ENCODE measurements at regions not wholly inside any gene's neighbourhood (a gene's known extent, or its start where the extent isn't known, plus 50 kb on each side); places are given as distances from the start of the nearest gene placed in this dataset.

- no peak for DNase-seq (ENCODE audit: low read depth in 2 of 2)
These were observed 153.7 kb upstream of the KCTD1 start for GRCh38 chr18:26702086-26702485.

GRCh38 chr18:26700728-26701127 lies 152.4 kb upstream of the KCTD1 start:
- DNase-seq (ENCODE audit: low read depth in 2 of 2) = no peak

GRCh38 chr18:26700201-26700600 lies 151.8 kb upstream of the KCTD1 start:
- no peak for DNase-seq (ENCODE audit: low read depth in 2 of 2)

GRCh38 chr18:26697186-26697884 lies 149.0 kb upstream of the KCTD1 start:
- no peak for DNase-seq (ENCODE audit: low read depth in 2 of 2)

GRCh38 chr18:26696786-26697185 lies 148.4 kb upstream of the KCTD1 start:
- DNase-seq (ENCODE audit: low read depth in 2 of 2) = no peak

GRCh38 chr18:26696308-26696707 lies 148.0 kb upstream of the KCTD1 start:
- DNase-seq (ENCODE audit: low read depth in 2 of 2) = no peak

- DNase-seq (ENCODE audit: low read depth in 2 of 2) = no peak
These were observed 141.0 kb upstream of the KCTD1 start for GRCh38 chr18:26689226-26689879.

GRCh38 chr18:26686532-26686931 lies 138.2 kb upstream of the KCTD1 start:
- no peak for DNase-seq (ENCODE audit: low read depth in 2 of 2)

GRCh38 chr18:26685438-26686157 lies 137.2 kb upstream of the KCTD1 start:
- DNase-seq (ENCODE audit: low read depth in 2 of 2) = no peak

GRCh38 chr18:26677957-26678356 lies 129.6 kb upstream of the KCTD1 start:
- DNase-seq (ENCODE audit: low read depth in 2 of 2) = no peak

- DNase-seq (ENCODE audit: low read depth in 2 of 2) = no peak
These were observed 118.7 kb upstream of the KCTD1 start for GRCh38 chr18:26667046-26667445.

GRCh38 chr18:26662996-26663395 lies 114.6 kb upstream of the KCTD1 start:
- DNase-seq (ENCODE audit: low read depth in 2 of 2) = no peak

- no peak for DNase-seq (ENCODE audit: low read depth in 2 of 2)
These were observed 109.6 kb upstream of the KCTD1 start for GRCh38 chr18:26657631-26658581.

GRCh38 chr18:26656944-26657536 lies 108.7 kb upstream of the KCTD1 start:
- peak in 1 of 2 experiments; percentile 17 for DNase-seq (ENCODE audit: low read depth in 2 of 2)

GRCh38 chr18:26656431-26656943 lies 108.1 kb upstream of the KCTD1 start:
- no peak for DNase-seq (ENCODE audit: low read depth in 2 of 2)

GRCh38 chr18:26655525-26656430 lies 107.4 kb upstream of the KCTD1 start:
- DNase-seq (ENCODE audit: low read depth in 2 of 2) = no peak

- DNase-seq (ENCODE audit: low read depth in 2 of 2) = no peak
These were observed 106.5 kb upstream of the KCTD1 start for GRCh38 chr18:26654616-26655524.

- DNase-seq (ENCODE audit: low read depth in 2 of 2) = no peak
These were observed 105.7 kb upstream of the KCTD1 start for GRCh38 chr18:26653943-26654615.
